K562 (cell line): ENCODE measurements at regions not wholly inside any gene's neighbourhood (a gene's known extent, or its start where the extent isn't known, plus 50 kb on each side); places are given as distances from the start of the nearest gene placed in this dataset.

Experiments used
- ATAC-seq: fragments of 200-7000 bp; cut with Tn5 transposase; 3 replicates; pipeline ENCODE4 v1.9.1; 2020; ENCODE audit warnings: moderate library complexity
- BruUV-seq: library from RNA; stranded (reverse); fragments of 400-500 nt; replicated peaks from 2 replicates; lab custom pipeline; 2021; lab: Mats Ljungman, UMichigan
- CTCF ChIA-PET: fragments of 300-600 bp; formaldehyde crosslinking; extraction: SDS; loops from one replicate; lab custom pipeline; 2021; ENCODE audit warnings: low intra/inter-chr PET ratio; lab: Yijun Ruan, JAX
- POLR2A ChIA-PET: fragments of 300-600, 350-650 bp; sonication (Branson Sonifier 250); formaldehyde crosslinking; extraction: SDS; loops from one replicate; lab custom pipeline; 2021; ENCODE audit warnings: antibody characterized with exemption, inconsistent platforms; lab: Yijun Ruan, JAX
- DNase-seq, 4 experiments: peaks; one replicate each; pipeline versions ENCODE4 v3.0.0 to v3.0.0-alpha.2; 2011 to 2018; ENCODE audit warnings: low spot score in 3 of 4, mixed read lengths in 3 of 4; ENCODE audit errors: extremely low read depth in 1 of 4
- FAIRE-seq: peaks from 2 replicates; lab custom pipeline; 2011; peaks lifted over from hg19 to GRCh38; lab: Jason Lieb, UNC
- H2AFZ ChIP-seq: 2 replicates; pipeline ENCODE4 v1.6.0; 2011; ENCODE audit warnings: low read depth, low read length, control low read depth, inconsistent platforms
- H3K27ac ChIP-seq: fragments of 200-600 bp; 3 replicates; pipeline ENCODE4 v1.8.0; 2011; ENCODE audit warnings: low read depth, mild to moderate bottlenecking, control low read depth, inconsistent platforms, low read length, moderate library complexity, mixed read lengths; ENCODE audit errors: extremely low read depth
- H3K27me3 ChIP-seq, 2 experiments: fragments of 300-600 bp in 1 of 2; 2 replicates in 1 of 2; 3 replicates in 1 of 2; pipeline versions ENCODE4 v1.6.0 to v1.8.0; 2011; ENCODE audit warnings: inconsistent platforms in 2 of 2, low read length in 2 of 2, mild to moderate bottlenecking in 1 of 2, mixed read lengths in 1 of 2, moderate library complexity in 1 of 2; ENCODE audit not compliant: control insufficient read depth in 2 of 2, insufficient read depth in 2 of 2
- H3K36me3 ChIP-seq: fragments of 300-600 bp; 3 replicates; pipeline ENCODE4 v1.8.0; 2011; ENCODE audit warnings: mild to moderate bottlenecking, low read length, inconsistent platforms; ENCODE audit not compliant: control insufficient read depth, insufficient read depth
- H3K4me1 ChIP-seq, 2 experiments: fragments of 200-600 bp in 1 of 2; replicated peaks in 1 of 2; 2 replicates in 1 of 2; 3 replicates in 1 of 2; pipeline versions ENCODE4 v1.5.1 to v1.8.0; 2011; ENCODE audit warnings: inconsistent platforms in 2 of 2, low read length in 2 of 2, mild to moderate bottlenecking in 1 of 2, mixed read lengths in 1 of 2, moderate library complexity in 1 of 2; ENCODE audit not compliant: control insufficient read depth in 2 of 2, insufficient read depth in 2 of 2
- H3K4me2 ChIP-seq: 2 replicates; pipeline ENCODE4 v1.6.1; 2011; ENCODE audit warnings: low read length, control low read depth, inconsistent platforms, mixed read lengths; ENCODE audit not compliant: insufficient read depth
- H3K4me3 ChIP-seq: fragments of 200-600 bp; sonication (generic), shearing (Covaris generic); 2 replicates; pipeline ENCODE4 v1.5.1; 2016; ENCODE audit warnings: control low read depth, inconsistent platforms
- H3K79me2 ChIP-seq: fragments of 200-600 bp; 3 replicates; pipeline ENCODE4 v1.8.0; 2011; ENCODE audit warnings: low read length, inconsistent platforms; ENCODE audit not compliant: control insufficient read depth, insufficient read depth
- H3K9ac ChIP-seq, 2 experiments: 2 replicates each; pipeline versions ENCODE4 v1.6.0 to v1.6.1; 2011; ENCODE audit warnings: low read depth in 2 of 2, low read length in 2 of 2, control low read depth in 1 of 2, inconsistent platforms in 1 of 2, mild to moderate bottlenecking in 1 of 2, mixed read lengths in 1 of 2; ENCODE audit not compliant: insufficient read depth in 1 of 2
- H3K9me1 ChIP-seq: one replicate; pipeline ENCODE4 v1.6.0; 2011; ENCODE audit warnings: inconsistent platforms, mild to moderate bottlenecking, low read length, moderate library complexity; ENCODE audit not compliant: control insufficient read depth, insufficient read depth
- H3K9me3 ChIP-seq: replicated peaks from 2 replicates; pipeline ENCODE4 v1.5.1; 2011; ENCODE audit warnings: low read depth, low read length, inconsistent platforms; ENCODE audit not compliant: control insufficient read depth, insufficient read depth
- H4K20me1 ChIP-seq: replicated peaks from 2 replicates; pipeline ENCODE4 v1.6.1; 2011; ENCODE audit warnings: low read length, inconsistent platforms, mixed read lengths; ENCODE audit not compliant: control insufficient read depth, insufficient read depth
- CTCF ChIP-seq, 3 experiments: IDR thresholded peaks in 2 of 3; conservative IDR thresholded peaks in 1 of 3; 2 replicates each; pipeline ENCODE4 v1.5.1; 2011 to 2012; ENCODE audit warnings: low read length in 3 of 3, mild to moderate bottlenecking in 3 of 3, control low read depth in 2 of 3, improper control_type of control experiment in 1 of 3, inconsistent platforms in 1 of 3, low read depth in 1 of 3, mixed read lengths in 1 of 3, moderate library complexity in 1 of 3; ENCODE audit not compliant: insufficient read depth in 2 of 3
- ELK3 ChIP-seq: fragments of 450-650 bp; formaldehyde crosslinking; IDR thresholded peaks from 2 replicates; pipeline ENCODE4 v1.4.0; 2020; ENCODE audit warnings: mild to moderate bottlenecking
- MAFG ChIP-seq: fragments of 450-650 bp; conservative IDR thresholded peaks from 2 replicates; pipeline ENCODE4 v1.6.1; 2016; ENCODE audit warnings: missing genetic modification characterization, missing compliant biosample characterization
- ZNF655 ChIP-seq: fragments of 250-450 bp; sonication (Bioruptor Pico); IDR thresholded peaks from 2 replicates; pipeline ENCODE4 v1.5.0; 2021
- WGBS: fragments of 100-300 bp; shearing (Covaris generic); methylation state at CpG from one replicate; pipeline ENCODE4 v1.1.6; 2016; ENCODE audit warnings: low coverage, mixed read lengths; ENCODE audit not compliant: insufficient coverage; ENCODE audit errors: missing lambda C conversion rate; 5-methylcytosine and 5-hydroxymethylcytosine counted together
- in situ Hi-C: fragments of 300-500 bp; cut with MboI; formaldehyde crosslinking; loops from 4 replicates; pipeline ENCODE4 v1.15.0; 2018; ENCODE audit warnings: inconsistent platforms, mixed read lengths
- intact Hi-C: fragments of 100-400 bp; cut with micrococcal nuclease; formaldehyde crosslinking; loops from 2 replicates; pipeline ENCODE4 v1.14.2; 2022

GRCh38 chr16:81158964-81159363, 62.8 kb upstream of the GCSH start (continued):
- no peak for TF ChIP-seq ELK3 (CRISPR knock-in tag)
- TF ChIP-seq MAFG (tag): peak; percentile 65

- Histone ChIP-seq H3K4me3 (no peak overlapping the region), H3K9me3 (no peaks in the 10 kb centered on the region), H3K9me1 (no peaks in the 10 kb centered on the region), H3K4me2 (no peak overlapping the region), H4K20me1 (peaks cover 4% of the 10 kb centered on the region; the same call in 1 of the 2 replicates), H3K79me2 (no peaks in the 10 kb centered on the region), H3K36me3 (no peaks in the 10 kb centered on the region), H3K27me3 (peaks cover 61 to 87% of the 10 kb centered on the region in 2 experiments), H3K4me1 (no peaks in the 10 kb centered on the region), H3K9ac (no peak overlapping the region), H2AFZ (no peak overlapping the region), H3K27ac (no peak overlapping the region)
- CTCF ChIA-PET: no interaction called here
- no TSS peak for BruUV-seq
- intact Hi-C loops: no loop called here
- DNase-seq (no peak), ATAC-seq (peak; percentile 44), FAIRE-seq (no peak)
- TF ChIP-seq ZNF655: no peak
- TF ChIP-seq CTCF (IDR thresholded peaks at IDR 0.05 in 2 of 3, conservative IDR thresholded peaks at IDR 0.05 in 1 of 3; ENCODE audit: insufficient read depth in 2 of 3, low read depth in 1 of 3, low read length in 3 of 3): 0 out of 6 replicates have a peak, but pooled peaks of 1 of the 3 experiments have one; percentile 5
- in situ Hi-C loops: no loop called here
- 7% methylated on average over 10 of the region's 10 CpGs for WGBS
- POLR2A ChIA-PET: interaction anchor here (1.2 kb wide), 1 partner anchor 25 kb away, joined by 3 read pairs; no protein-coding TSS in a partner anchor
Observed at GRCh38 chr16:81155769-81156168, 59.6 kb upstream of the GCSH start.
